Stimulated activated CD8-positive, alpha-beta memory T cell treated with anti-CD3 and anti-CD28 coated beads, Interleukin-12 subunit alpha, Interleukin-12 subunit beta, amount 100 ng/mL, for 1 hour (primary cell): ENCODE measurements at regions not wholly inside any gene's neighbourhood (a gene's known extent, or its start where the extent isn't known, plus 50 kb on each side); places are given as distances from the start of the nearest gene placed in this dataset.
"Not testable (repeated sequence)": the region's sequence is repeated elsewhere in the genome, so short reads cannot be mapped to it uniquely, and the experiment has no call there.

ENCODE experiments used
- DNase-seq: peaks from one replicate; pipeline ENCODE4 v3.0.0-alpha.2; 2020; ENCODE audit warnings: low read depth

DNA sequence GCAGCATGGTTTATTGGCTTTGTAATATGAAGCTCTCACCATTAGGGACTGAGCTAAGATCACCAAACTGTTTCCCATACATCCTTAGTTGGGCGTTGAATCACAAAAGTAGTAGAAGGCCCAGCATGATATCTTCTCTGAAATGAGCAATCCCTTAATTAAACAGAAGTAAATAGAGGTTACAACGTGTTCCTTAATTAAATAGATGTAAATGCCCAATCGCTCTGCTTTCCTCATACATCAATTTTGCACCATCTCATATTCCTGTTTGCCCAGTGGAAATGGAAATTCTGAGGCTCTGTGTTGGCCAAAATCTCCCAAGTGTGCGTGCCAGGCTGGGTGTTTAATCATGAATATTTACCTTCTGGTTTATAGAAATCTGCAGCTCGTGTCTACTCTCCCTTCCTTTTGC is 107.4 kb upstream of the FOXB1 start:
- DNase-seq, result no peak

DNA sequence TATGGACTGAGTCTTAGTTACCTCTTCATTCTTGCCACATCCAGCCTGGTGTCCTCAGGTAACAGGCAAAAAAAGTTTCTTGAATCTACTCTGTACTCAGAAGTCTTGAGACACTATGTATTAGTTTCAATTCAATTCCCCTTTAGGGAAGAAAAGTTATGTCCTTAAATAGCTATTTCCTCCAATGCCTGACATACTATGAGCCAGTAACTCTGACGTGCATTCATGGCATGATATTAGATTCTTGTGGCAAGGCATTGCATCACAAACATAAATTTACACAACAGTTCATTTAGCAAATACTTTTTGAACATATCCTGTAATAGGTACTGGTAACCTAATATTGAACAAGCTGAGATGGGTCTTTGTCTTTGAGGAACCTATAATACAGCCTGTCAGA is 109.3 kb upstream of the FOXB1 start:
- DNase-seq, result no peak

DNA sequence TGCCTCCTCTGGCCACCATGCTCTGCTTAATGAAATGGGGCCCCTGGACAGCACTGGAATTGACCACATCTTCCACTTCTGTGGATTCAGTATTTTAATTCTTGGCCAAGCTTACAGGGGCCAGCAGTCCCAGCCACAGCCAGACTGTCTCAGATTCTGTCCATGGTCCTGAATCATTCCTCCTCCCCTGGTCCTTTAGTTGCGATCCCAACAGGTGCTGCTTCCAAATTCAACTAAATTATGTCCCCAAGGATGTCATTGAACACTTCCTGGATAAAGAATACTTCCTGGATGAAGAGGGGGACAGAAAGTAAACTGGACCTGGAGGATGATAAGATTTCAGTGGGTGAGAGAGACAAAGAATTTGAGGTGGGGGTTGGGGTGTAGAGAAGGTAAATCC is 111.1 kb upstream of the FOXB1 start:
- no peak for DNase-seq

DNA sequence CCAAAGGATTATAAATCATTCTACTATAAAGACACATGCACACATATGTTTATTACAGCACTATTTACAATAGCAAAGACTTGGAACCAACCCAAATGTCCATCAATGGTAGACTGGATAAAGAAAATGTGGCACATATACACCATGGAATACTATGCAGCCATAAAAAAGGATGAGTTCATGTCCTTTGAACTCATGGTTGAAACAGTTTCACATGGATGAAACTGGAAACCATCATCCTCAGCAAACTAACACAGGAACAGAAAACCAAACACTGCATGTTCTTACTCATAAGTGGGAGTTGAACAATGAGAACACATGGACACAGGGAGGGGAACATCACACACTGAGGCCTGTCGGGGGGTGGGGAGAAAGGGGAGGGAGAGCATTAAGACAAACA is 116.2 kb upstream of the FOXB1 start:
- DNase-seq, result not testable (repeated sequence)

DNA sequence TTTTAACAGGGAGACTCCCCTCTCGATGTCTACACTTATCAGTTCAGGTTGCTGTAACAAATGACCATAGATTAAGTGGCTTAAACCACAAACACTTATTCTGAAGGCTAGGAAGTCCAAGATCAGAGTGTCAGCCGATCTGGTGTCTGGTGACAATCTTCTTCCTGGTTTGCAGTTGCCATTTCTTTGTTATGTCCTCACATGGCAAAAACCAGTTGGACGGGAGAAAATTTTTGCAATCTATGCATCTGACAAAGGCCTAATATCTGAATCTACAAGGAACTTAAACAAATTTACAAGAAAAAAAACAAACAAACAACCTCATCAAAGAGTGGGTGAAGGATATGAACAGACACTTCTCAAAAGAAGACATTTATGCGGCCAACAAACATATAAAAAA is 116.9 kb upstream of the FOXB1 start:
- DNase-seq, result no peak

DNA sequence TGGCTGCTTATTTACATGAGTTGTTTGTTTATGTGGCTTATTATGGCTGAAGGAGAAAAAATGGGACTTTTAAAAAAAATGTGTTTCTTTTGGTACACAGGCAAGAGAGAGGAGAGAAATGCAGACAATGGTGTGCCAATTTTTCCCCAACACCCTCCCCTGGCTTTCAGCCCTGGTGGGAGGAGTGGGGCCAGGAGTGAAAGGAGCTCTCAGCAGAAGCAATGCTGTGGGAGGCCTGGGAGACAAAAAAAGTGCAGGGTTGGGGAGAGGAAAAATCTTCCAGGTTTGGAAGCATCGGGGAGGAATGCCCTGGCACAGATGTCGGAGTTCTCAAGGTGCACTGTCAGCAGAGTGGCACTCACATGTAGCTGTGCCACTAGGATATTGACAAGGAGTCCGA is 117.7 kb upstream of the FOXB1 start:
- no peak for DNase-seq

DNA sequence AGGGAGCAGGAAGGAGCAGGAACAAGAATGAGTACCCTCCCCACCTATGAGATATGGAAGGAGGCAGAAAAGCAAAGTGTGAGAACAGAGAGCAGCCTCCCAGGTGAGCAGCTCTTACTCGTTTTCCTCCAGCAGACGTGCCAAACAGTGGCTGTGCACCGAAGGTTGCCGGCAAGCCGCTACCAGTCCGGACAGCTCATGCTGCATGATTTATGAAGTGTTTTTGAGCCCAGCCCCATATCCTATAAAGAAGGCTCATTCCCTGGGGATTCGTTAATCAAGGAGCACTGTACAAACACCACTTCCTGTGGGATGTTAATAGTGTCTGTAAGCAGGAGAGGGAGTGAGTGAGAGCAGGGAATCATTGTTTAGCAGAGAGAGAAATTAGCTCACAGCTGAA is 118.3 kb upstream of the FOXB1 start:
- DNase-seq, result no peak

DNA sequence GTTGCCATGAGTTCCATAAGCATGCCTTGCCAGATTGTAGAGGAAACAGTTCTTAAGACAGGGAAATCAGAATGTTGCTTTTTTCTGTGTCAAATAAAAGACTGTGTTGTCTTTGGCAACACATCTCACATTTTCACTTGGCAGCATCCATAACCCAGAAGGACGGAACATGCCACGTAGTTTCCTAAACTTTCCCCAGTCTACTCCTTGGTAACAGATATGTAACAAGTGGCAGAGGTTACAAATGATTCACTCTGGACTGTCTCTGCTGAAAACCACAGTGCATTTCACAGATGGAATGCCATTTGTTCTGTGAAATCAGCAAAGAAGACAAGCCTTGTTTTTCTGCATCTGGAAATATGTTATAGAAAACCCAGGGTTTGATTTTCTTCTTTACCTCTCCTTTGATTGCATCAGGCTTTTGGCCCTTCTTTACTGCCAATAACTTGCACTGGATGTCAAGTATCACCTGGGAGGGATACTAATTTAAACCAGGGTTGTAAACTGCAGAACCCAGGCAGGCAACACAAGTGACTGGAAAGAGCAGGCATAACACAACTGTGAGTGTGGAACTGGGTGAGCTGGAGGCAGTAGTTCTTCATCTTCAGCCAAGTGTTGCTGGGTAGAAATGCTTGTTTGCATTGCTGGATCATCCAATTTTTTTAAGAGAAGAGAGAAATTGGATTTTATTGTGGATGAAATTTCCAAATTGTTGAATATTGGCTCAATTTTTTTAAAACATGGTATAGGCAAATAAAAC is 124.4 kb upstream of the FOXB1 start:
- DNase-seq, result no peak

DNA sequence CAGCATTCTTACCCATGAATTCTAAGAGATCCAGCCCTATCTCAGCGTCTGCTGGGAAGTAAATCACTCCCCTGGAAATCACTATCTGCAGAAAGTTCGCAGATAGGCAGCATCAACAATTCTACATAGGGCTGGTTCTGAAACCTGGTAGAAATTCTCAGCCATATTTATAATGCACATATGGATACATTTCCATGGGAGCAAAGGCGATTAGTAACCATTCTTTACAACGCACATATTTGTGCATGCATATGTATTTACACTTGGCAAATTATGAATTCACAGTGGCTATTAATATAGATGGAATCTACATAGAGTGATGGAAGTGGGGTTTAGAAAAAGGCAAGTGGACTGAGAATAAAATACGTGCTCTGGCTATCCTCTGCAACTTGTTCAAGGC is 128.0 kb upstream of the FOXB1 start:
- DNase-seq, result no peak

DNA sequence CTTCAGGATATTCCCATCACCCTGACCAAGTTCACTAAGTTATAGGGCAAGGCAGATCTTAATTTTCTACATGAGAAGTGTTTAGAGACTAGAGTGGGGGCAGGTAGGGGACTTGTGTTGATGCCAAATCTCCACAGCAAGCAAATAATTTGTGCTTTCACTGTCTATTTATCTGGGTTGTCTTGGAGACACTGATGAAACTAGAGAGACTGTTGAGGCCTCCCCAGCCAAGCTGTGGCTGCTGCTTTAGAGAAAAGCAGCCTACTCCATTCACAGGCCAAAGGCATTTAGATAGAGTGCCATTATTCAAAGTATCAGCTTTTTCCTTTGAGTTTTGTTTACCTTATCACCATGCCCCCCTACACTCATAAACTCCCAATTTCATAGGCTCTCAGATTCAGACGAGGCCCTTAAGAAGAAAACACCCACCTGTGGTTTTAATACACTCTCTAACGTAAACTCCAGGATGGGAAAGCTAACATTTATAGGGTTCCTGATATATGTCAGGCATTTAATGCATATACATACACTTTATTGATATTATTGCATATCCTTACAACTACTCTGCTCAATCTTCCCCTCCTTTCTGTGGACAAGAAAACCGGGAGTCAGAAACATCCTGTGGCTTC is 130.4 kb upstream of the FOXB1 start:
- no peak for DNase-seq

DNA sequence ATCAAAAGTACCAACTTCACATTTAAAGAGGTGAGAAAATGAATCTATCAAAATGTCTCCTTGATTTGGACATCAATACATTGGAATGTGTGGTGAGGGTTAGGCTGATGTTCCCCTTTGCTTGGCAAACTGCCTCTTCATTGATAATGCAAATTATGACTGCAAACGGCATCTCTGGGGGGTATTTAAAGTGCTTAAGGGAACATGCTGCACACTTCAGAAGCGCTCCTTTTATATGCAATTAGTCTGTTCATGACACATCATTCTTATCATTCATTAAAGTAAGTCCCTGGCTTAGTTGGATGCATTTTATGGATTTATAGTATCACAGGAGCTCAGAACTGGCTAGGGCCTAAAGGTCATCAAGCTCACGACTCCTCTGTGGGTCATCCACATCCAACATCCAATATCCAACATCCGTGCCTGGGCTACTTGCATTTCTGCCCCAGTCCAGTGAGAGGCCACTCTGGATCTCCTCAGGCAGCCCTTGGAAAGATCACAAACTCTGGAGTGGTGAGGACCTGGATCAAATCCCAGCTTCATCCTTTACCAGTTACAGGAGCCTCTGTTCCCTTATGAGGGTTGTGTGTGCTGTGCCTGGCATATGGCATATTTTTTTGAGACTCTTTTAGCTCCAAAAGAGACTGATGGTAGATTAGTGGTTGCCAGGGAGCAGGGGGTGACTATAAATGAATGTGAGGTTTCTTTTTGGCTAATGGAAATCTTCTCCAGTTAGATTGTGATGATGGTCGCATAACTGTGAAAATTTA is 136.8 kb upstream of the FOXB1 start:
- no peak for DNase-seq

DNA sequence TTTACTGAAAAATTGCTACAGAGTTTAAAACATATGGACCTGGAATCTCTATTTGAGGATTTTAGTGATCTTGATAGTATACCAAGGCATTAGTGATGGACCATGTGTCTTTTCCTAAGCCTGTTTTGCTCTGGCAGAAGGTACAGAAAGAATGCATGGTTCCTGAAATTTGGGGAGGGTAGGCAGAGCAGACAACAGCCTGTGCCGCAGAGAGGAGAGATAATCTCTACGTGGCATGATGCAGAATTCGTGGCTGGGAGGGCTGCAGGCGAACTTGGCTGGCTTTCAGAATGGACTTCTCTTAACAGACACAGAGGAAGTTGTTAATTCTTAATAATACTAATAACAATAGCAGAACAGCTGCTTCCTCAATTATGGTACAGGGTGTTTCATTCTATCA is 137.5 kb upstream of the FOXB1 start:
- no peak for DNase-seq

DNA sequence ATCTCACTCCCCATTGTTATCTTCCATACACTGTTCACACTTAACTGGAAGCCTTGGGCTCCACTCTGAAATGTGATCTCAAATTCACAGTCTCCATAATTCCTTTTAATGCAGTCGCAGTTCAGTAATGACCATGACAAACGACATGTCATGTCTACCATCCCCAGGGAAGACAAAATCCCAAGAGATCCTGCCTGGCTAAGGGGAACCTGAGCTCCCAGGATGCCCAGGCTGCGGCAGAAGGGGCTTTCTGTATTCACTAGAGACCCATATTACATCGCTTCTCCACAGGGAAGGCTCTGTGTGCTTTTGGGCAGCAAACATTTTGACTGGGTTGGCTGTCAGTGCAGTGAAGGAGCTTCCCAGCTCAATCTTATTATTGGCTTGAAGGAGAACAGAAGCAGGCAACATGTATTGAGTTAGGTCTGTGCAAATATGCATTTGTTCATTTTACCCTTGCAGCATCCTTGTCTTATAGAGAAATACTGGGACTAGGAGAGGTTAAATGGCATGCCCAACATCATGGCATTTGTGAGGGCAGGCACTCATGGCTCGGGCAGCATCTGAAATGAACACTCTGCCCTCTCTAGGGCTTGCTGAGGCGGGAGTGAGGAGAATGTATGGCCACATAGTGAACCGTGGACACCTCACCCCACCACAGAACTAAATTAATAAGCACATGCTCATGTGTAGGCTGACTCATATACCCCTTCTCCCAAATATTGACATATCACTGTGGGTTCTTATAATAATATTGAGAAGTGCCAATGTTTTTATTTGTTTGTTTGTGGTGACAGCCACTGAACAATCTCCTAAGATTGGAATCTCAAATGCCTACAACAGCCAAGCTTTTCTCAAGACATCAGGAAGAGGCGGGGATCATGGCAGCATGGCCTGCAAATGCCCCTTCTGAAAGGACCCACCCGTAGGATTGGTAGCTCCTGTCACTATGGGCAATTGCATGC is 141.6 kb upstream of the FOXB1 start:
- no peak for DNase-seq

DNA sequence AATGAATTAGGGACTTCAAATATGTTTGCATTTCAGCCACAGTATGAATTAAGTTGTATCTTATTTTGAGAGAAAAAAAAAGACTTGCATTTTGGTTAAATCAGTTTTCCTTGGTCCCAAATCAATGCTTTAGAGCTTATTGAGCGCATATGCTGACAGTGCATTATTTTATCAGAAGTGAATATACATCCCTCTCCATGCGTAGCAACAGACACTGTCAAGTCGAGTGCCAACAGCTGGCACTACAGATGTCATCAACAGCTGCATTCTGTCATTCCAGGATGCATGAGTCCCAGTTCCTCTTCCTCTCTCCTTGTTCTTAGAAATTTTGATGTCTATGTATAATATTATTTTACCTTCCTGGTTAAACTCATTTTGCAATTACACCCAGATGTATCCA is 156.1 kb upstream of the FOXB1 start:
- DNase-seq, result no peak

DNA sequence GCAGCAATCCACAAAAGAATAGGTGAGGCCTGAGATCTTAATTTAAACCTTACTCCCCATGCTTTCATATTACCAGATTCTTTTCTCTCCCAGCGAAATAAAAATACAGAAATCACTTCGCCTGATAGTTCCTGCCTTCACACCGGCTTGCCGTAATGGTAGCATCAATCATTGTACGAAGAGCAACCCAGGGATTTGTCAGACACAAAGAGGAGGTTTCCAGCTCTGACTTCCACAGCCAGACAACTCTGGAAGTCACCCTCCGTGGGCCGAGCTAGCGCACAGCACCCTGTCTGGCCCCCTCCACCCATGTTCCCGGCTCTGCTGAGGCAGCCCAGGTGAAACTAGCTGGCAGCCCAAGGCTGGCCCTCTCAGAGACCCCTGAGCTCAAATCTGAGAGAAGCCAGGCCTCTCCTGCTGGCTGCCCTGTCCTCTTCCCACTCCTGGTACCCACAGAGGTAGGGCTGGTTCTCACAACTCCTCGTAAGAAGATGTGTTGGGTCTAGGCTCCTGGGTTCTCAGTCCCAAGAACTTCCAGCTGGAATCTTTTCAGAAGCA is 156.9 kb upstream of the BNIP2 start:
- DNase-seq, result no peak

DNA sequence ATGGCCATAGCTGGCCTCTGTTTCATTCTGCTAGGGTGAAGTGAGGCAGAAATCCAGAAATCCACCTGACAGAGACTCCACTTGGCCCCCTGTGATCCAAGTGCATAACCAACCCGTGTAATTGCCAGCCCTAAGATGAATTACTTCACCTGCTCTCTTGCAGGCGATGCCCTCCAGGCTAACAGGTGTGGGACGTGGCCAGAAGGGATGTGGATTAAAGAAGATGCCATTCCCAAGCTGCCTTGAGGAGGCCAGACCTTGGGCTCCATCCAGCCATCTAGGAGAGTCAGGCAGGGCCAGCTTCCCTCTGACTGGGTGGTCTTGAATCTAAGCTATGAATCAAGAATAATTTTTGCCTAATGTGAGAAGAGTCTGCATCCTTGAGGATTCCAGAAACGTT is 154.5 kb upstream of the BNIP2 start:
- DNase-seq, result no peak

DNA sequence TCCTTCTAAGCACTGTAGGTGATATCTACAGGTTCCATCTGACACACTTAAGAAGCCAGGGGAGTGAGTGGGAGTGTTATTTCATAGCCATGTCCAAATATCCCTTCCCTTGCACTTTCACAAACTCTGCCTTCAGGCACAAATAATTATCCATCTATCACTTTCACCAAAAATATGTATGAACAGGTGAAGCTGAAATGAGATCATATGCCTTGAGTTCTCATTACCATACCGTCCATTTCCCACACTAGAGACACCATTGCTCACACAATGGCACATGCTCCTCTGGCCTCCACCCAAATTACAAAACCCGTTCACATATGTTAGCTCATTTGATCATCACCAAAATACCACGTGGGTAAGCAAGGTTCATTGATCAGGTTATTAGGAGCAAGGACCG is 151.9 kb upstream of the BNIP2 start:
- no peak for DNase-seq

DNA sequence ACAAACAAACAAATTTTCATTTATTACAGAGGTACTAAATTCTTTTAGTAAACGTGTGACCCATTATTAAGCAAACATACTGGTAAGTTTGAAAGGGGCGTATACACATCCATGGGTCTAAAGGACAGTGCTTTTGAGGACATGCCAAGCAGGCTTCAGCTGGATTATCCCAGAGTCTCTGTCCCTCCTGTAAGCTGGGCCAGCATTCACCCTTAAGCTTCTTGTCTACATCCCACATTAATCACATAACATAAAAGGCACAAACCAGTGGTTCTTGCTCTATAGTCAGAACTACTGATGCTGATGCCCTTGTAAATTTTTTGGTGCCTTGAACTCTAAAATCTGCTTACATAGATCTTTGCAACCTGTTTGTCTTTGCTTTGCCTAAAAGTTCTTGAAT is 150.8 kb upstream of the BNIP2 start:
- DNase-seq, result no peak

DNA sequence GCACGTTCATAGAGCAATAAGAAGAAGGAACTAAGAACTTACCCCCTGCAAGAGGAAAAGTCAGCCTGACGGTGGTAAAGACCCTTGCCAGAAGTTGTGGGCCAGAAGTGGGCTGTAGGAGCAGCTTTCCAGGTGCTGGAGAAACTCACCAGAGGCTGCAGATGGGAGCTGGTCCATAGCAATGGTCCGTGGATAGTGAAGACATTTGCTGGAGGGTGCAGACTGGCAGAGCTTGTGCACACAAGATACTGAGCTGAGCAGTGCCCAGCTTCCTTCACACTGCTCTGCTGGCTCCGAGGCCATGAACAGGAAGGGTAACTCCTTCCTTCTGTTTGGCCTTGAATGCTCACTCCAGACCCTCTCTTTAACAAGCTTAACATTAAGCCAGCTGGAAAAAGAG is 149.8 kb upstream of the BNIP2 start:
- no peak for DNase-seq

DNA sequence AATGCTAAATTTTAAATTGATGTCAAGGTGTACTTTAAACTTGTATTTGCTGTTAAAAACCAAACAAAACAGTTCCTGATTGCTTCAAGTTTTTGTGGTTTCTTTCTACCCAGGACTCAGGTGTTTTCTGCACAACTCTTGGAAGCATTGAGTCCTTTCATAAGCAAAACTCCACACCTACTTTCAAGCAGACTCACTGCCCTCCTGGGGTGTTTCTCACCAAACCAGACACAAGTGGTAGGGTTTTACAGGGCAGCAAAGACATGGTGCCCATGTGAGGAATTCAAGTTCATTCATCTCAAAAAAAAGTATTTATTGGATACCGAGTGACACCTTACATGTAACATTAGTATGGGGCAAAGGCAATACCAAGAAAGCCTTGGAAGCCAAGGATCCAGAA is 146.7 kb upstream of the BNIP2 start:
- no peak for DNase-seq

DNA sequence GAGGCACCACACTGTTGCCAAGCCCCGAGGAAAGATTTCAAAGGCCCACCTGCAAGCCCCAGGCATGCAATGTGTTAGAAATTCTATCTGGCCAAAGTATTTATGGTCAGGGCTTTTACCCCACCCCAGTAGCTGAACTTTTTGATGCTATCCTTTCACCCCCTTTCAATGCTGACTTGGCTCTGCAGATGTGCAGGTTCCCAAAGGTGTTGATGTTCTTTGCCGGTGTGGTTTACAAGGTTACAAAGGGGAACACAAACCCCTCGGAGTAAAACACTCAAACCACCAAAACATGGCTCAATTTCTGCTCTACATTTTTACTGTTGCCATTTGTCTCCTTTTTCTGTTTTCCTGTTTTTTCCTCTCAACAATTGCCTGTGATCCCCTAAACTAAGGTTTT is 145.4 kb upstream of the BNIP2 start:
- DNase-seq, result no peak

DNA sequence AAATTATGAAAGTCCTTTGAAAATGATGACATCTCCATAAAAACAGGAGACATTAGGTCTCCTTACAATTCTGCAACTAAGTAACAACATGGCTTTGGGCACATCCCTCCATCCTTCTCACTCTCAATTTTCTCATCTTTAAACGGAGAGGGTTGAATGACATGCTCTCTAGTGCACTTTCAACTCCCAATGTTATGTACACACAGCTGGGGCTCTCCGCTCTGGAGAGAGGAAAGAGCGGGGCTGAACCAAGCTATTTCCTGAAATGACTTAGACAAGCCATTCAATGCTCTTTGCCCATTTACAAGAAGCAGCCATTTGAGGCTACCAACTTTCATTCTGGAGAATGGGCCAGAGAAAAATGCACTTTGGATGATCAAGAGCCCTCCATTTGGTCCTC is 144.2 kb upstream of the BNIP2 start:
- no peak for DNase-seq
